Thoracic aorta (tissue), 2 donors: ENCODE measurements at regions not wholly inside any gene's neighbourhood (a gene's known extent, or its start where the extent isn't known, plus 50 kb on each side); places are given as distances from the start of the nearest gene placed in this dataset.

ENCODE experiments used
- ATAC-seq: fragments of 150-250 bp; one replicate; pipeline ENCODE4 v1.8.0; 2017; ENCODE audit warnings: low read depth; ENCODE audit not compliant: insufficient number of reproducible peaks, low FRiP score
- DNase-seq: peaks from one replicate; pipeline ENCODE4 v3.0.0-alpha.2; 2020; ENCODE audit warnings: low spot score
- H3K27ac ChIP-seq, 2 donors: fragments of 200-600 bp; sonication (generic); 1 replicate in 1 of 2; 2 replicates in 1 of 2; pipeline ENCODE4 v1.5.1; 2016; ENCODE audit warnings: mild to moderate bottlenecking in 2 of 2, moderate library complexity in 2 of 2
- H3K27me3 ChIP-seq: fragments of 200-600 bp; sonication (generic); replicated peaks from 2 replicates; pipeline ENCODE4 v1.6.0; 2016; ENCODE audit warnings: mild to moderate bottlenecking; ENCODE audit not compliant: insufficient read depth
- H3K36me3 ChIP-seq: fragments of 200-600 bp; sonication (generic); one replicate; pipeline ENCODE4 v1.5.1; 2016
- H3K4me1 ChIP-seq, 2 donors: fragments of 200-600 bp; sonication (generic); 1 replicate in 1 of 2; 2 replicates in 1 of 2; pipeline versions ENCODE4 v1.5.1 to v1.6.0; 2016; ENCODE audit warnings: low read depth in 2 of 2, mild to moderate bottlenecking in 1 of 2; ENCODE audit not compliant: control insufficient read depth in 1 of 2
- H3K4me3 ChIP-seq: fragments of 200-600 bp; sonication (generic); 2 replicates; pipeline ENCODE4 v1.5.1; 2016; ENCODE audit warnings: mild to moderate bottlenecking
- H3K9me3 ChIP-seq: fragments of 200-600 bp; sonication (generic); 2 replicates; pipeline ENCODE4 v1.5.1; 2016
- TF ChIP-seq, protein P1 (sequence below): fragments of 200-600 bp; sonication (generic); IDR thresholded peaks from one replicate; pipeline ENCODE4 v1.5.1; 2019; ENCODE audit warnings: antibody characterized with exemption

DNA sequence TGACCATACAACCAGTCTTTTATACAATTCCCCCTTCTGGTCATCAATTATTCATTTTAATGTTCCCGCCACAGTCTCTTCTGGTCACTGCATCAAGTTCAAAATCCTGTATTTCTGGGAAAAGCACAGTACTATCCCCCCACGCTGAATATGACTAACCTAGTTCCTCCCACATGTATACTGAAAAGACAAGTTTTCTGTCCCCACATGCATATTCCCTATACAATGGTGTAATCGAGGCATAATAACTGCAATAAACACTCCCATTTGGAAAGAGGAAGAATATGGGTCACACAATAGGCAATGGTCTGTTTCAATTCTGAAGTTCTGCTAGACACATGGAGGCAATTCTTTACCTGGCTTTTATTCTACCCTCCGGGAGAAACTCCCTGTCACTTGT, 344.9 kb downstream of the EFNA5 start:
- TF ChIP-seq, protein P1, sequence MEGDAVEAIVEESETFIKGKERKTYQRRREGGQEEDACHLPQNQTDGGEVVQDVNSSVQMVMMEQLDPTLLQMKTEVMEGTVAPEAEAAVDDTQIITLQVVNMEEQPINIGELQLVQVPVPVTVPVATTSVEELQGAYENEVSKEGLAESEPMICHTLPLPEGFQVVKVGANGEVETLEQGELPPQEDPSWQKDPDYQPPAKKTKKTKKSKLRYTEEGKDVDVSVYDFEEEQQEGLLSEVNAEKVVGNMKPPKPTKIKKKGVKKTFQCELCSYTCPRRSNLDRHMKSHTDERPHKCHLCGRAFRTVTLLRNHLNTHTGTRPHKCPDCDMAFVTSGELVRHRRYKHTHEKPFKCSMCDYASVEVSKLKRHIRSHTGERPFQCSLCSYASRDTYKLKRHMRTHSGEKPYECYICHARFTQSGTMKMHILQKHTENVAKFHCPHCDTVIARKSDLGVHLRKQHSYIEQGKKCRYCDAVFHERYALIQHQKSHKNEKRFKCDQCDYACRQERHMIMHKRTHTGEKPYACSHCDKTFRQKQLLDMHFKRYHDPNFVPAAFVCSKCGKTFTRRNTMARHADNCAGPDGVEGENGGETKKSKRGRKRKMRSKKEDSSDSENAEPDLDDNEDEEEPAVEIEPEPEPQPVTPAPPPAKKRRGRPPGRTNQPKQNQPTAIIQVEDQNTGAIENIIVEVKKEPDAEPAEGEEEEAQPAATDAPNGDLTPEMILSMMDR: no peak
- Histone ChIP-seq H3K4me1 (no peaks in the 10 kb centered on the region), H3K4me3 (no peak overlapping the region), H3K36me3 (no peaks in the 10 kb centered on the region), H3K27me3 (no peaks in the 10 kb centered on the region), H3K27ac (no peak overlapping the region), H3K9me3 (no peaks in the 10 kb centered on the region)
- DNase-seq: no peak
- ATAC-seq: no peak

DNA sequence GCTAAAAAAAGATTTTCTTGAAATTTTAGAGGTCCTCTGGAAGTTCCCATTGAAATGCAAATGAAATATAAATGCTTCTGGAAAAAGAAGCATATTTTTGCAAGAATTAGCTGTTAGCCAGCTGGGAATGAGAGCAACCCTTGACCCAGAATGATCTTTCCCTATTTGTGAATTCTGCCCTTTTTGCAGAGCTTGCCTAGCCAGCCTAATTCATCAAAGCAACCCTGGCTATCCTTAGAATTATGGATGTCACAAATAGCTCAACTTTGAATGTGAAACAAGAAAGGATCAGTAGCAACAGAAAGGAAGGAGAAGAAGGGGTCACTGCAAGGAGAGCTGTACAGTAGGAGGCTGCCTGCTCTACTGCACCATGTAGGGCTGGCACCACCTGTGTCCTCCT, 345.9 kb downstream of the EFNA5 start:
- Histone ChIP-seq H3K4me1 (no peaks in the 10 kb centered on the region), H3K9me3 (no peaks in the 10 kb centered on the region), H3K27me3 (no peaks in the 10 kb centered on the region), H3K27ac (no peak overlapping the region), H3K36me3 (no peaks in the 10 kb centered on the region), H3K4me3 (no peak overlapping the region)
- DNase-seq (no peak), ATAC-seq (no peak)
- TF ChIP-seq, protein P1: no peak

DNA sequence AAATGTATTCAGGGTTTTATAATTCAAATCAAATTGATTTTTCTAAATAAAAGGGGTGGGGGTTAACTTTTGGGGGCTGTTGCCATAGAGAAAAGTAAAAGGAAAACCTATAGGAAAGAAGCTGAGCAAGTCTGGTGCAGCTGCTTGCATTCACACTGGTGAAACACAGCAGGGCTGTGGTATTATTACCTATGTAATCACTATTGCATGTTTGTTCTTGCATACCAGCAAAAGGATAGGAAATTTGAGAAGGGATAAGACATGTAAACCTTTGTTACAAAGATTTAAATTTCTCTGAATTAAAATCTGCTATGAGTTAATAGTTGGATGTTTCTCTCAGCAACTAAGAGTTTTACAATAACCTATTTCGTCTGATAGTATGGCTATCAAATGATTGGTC, 346.7 kb downstream of the EFNA5 start:
- no peaks in the 10 kb centered on the region for H3K9me3 ChIP-seq
- ATAC-seq (no peak), DNase-seq (no peak)
- H3K4me3 ChIP-seq: no peak overlapping the region
- H3K27me3 ChIP-seq: no peaks in the 10 kb centered on the region
- H3K36me3 ChIP-seq: no peaks in the 10 kb centered on the region
- TF ChIP-seq, protein P1: no peak
- no peaks in the 10 kb centered on the region for H3K4me1 ChIP-seq
- no peak overlapping the region for H3K27ac ChIP-seq

DNA sequence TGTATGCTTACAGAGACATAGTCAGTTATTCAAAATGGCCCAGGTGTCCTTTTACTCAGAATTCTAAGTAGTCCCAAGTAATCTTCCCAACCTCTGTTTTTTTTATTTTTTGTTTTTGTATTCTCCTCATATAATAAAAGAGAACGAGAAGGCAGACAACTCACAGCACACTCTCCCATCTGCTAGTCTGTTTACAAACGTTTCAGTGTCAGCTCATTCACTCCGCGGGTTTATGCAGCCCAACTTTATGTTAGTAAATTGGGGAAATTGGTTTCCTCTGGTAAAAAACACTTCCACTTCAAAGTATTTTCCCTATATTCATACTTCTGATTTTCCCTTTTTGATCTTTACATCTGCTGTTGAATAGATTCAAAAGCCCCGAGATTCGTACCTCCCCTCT, 347.2 kb downstream of the EFNA5 start:
- Histone ChIP-seq H3K36me3 (no peaks in the 10 kb centered on the region), H3K9me3 (no peaks in the 10 kb centered on the region), H3K4me3 (no peak overlapping the region), H3K27ac (no peak overlapping the region), H3K27me3 (no peaks in the 10 kb centered on the region), H3K4me1 (no peaks in the 10 kb centered on the region)
- TF ChIP-seq, protein P1: no peak
- ATAC-seq: no peak
- no peak for DNase-seq

DNA sequence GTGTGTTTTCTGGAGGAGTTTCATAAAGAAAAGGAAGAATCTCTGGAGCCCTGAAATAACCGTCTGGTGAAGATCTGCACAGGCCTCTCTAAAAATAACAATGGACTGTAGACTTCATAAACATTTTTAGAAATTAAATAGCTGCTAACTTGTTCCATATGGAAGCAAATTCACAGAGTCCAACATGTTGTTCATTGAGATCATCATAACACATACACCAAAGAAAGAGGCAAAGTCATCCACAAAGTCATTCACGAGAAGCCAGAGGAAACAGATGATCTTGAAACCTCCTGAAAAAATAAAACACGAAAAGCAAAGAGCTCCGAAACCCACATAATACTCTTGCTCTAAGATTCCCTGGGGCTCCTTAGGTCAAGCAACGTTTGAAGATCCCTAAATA, 347.8 kb downstream of the EFNA5 start:
- H3K36me3 ChIP-seq: no peaks in the 10 kb centered on the region
- H3K9me3 ChIP-seq: no peaks in the 10 kb centered on the region
- ATAC-seq (no peak), DNase-seq (no peak)
- no peak overlapping the region for H3K27ac ChIP-seq
- TF ChIP-seq, protein P1: no peak
- no peaks in the 10 kb centered on the region for H3K27me3 ChIP-seq
- H3K4me3 ChIP-seq: no peak overlapping the region
- no peaks in the 10 kb centered on the region for H3K4me1 ChIP-seq
